ENCODE measurements at regions not wholly inside any gene's neighbourhood (a gene's known extent, or its start where the extent isn't known, plus 50 kb on each side); places are given as distances from the start of the nearest gene placed in this dataset.

DNA sequence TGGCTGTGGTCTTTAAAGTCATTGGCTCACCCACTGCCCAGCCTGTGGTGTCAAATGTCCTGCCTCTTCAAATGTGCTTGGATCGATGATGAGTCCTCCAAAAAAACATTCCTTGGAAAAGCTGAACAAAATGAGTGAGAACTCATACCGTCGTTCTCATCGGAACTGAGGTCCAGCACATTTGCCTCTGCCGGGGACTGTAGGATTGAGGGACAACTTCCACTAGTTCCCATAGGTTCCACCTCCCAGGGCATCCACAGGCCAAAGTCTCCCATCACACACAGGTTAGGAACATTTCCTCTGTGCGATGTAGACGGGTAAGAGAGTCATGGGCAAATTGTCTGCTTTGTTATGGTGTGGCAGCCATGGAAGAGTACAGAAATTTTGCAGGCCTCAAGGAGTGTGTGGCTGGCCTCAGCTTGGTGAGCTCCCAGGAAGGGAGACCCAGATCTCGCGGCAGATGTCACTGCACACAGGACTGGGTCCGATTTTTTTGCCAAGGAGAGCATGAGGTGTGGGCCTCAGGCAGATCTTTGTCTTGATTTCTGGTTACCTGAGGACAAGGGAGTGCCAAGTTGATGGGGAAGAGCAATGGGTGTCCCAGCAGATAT is 115.7 kb downstream of the SNRPN start:
- Histone ChIP-seq H3K4me3 (ENCODE audit: low read length) (peak overlapping the region; percentile 70), H3K9ac (ENCODE audit: low read length) (no peak overlapping the region), H3K9me3 (ENCODE audit: control insufficient read depth, low read length) (peaks cover 100% of the 10 kb centered on the region), H3K4me1 (ENCODE audit: control insufficient read depth, insufficient read depth, low read length) (no peaks in the 10 kb centered on the region), H3K27me3 (replicated peaks; ENCODE audit: control insufficient read depth, insufficient read depth, low read length) (no peaks in the 10 kb centered on the region), H3K36me3 (ENCODE audit: control insufficient read depth, insufficient read depth, low read length, severe bottlenecking) (peaks cover 100% of the 10 kb centered on the region)
- DNase-seq (ENCODE audit: low read depth), result no peak

DNA sequence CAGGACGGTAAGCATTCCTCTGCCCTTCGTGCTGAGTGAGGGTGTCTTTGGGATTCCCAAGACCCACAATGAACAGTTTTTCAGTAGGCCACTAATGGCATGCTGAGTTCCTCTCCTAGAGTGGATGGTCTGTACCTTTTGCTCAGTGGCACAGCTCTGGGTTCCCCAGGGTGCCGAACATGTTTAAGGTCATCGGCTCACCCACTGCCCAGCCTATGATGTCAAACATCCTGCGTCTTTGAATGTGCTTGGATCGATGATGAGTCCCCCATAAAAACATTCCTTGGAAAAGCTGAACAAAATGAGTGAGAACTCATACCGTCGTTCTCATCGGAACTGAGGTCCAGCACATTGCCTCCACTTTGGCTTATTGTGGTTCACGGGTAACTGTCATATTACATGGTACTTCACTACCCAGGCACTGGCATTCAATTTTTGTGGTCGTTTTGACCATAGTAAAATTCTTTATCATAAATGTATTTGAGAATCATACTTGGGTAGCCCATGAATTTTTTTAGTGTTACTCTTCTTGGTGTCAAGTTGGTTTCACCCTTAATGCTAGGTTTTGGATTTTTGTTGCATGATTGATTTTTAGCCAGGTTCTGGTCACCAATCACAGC is 118.2 kb downstream of the SNRPN start:
- Histone ChIP-seq H3K9me3 (ENCODE audit: control insufficient read depth, low read length) (peaks cover 100% of the 10 kb centered on the region), H3K27me3 (replicated peaks; ENCODE audit: control insufficient read depth, insufficient read depth, low read length) (no peaks in the 10 kb centered on the region), H3K9ac (ENCODE audit: low read length) (no peak overlapping the region), H3K4me3 (ENCODE audit: low read length) (peak overlapping the region; percentile 70), H3K4me1 (ENCODE audit: control insufficient read depth, insufficient read depth, low read length) (no peaks in the 10 kb centered on the region), H3K36me3 (ENCODE audit: control insufficient read depth, insufficient read depth, low read length, severe bottlenecking) (peaks cover 100% of the 10 kb centered on the region)
- DNase-seq (ENCODE audit: low read depth), result no peak

DNA sequence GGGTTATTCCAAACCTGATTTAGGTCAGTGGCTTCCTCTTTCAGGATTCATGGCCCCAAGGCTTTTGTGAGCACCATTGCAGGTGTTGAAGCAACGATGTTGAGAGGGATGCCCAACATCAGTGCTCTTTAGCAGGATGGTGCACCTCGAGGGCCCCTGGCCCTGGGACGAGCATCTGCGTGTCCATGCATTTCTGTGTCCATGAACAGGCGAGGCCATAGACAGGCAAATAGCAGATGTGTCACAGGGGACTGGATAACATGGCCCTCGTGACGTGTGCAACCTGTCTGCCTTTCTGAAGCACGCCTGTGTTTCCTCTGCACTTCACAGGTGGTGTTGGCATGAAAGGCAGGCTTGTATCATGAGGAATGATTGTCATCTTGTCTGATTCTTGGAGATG is 132.3 kb downstream of the SNRPN start:
- H3K4me3 ChIP-seq (ENCODE audit: low read length), result no peak overlapping the region
- H3K27me3 ChIP-seq (replicated peaks; ENCODE audit: control insufficient read depth, insufficient read depth, low read length), result no peaks in the 10 kb centered on the region
- peaks cover 97% of the 10 kb centered on the region for H3K36me3 ChIP-seq (ENCODE audit: control insufficient read depth, insufficient read depth, low read length, severe bottlenecking)
- peaks cover 99% of the 10 kb centered on the region for H3K9me3 ChIP-seq (ENCODE audit: control insufficient read depth, low read length)
- no peak for DNase-seq (ENCODE audit: low read depth)
- H3K9ac ChIP-seq (ENCODE audit: low read length), result no peak overlapping the region
- no peaks in the 10 kb centered on the region for H3K4me1 ChIP-seq (ENCODE audit: control insufficient read depth, insufficient read depth, low read length)

DNA sequence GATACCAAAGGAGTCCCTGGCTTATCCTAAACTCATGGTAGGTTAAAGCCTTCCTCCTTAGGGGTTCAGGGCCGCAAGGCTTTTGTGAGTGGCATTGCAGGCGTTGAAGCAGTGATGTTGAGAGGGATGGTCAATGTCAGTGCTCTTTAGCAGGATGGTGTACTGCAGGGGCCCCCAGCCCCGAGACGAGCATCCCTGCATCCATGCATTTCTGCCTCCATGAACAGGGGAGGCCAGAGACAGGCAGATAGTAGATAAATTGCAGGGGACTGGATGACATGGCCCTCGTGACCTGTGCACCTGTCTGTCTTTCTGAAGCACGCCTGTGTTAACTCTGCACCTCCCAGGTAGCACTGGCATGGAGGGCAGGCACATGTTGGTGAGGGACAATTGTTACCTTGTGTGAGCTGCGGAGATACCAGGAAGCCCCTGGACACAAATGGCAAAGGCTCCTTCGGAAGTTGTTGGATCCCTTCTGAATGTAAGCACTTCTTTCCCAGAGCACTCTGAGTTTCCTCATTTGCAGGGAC is 133.5 kb downstream of the SNRPN start:
- DNase-seq (ENCODE audit: low read depth), result no peak
- Histone ChIP-seq H3K4me3 (ENCODE audit: low read length) (no peak overlapping the region), H3K36me3 (ENCODE audit: control insufficient read depth, insufficient read depth, low read length, severe bottlenecking) (peaks cover 97% of the 10 kb centered on the region), H3K9me3 (ENCODE audit: control insufficient read depth, low read length) (peaks cover 99% of the 10 kb centered on the region), H3K27me3 (replicated peaks; ENCODE audit: control insufficient read depth, insufficient read depth, low read length) (no peaks in the 10 kb centered on the region), H3K9ac (ENCODE audit: low read length) (no peak overlapping the region), H3K4me1 (ENCODE audit: control insufficient read depth, insufficient read depth, low read length) (no peaks in the 10 kb centered on the region)

DNA sequence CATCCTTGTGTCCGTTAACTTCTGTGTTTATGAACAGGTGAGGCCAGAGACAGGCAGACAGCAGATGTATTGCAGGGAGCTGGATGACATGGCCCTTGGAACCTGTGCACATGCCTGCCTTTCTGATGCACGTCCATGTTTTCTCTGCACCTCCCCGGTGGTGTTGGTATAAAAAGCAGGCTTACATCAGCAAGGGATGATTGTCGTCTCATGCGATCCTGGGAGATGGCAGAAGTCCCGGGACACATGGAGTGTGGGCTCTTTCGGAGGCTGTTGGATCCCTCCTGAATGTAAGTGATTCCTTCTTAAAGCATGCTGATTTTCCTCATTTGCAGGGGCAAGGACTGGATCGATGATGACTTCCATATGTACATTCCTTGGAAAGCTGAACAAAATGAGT is 134.8 kb downstream of the SNRPN start:
- Histone ChIP-seq H3K9ac (ENCODE audit: low read length) (no peak overlapping the region), H3K36me3 (ENCODE audit: control insufficient read depth, insufficient read depth, low read length, severe bottlenecking) (peaks cover 97% of the 10 kb centered on the region), H3K4me3 (ENCODE audit: low read length) (no peak overlapping the region), H3K27me3 (replicated peaks; ENCODE audit: control insufficient read depth, insufficient read depth, low read length) (no peaks in the 10 kb centered on the region), H3K4me1 (ENCODE audit: control insufficient read depth, insufficient read depth, low read length) (no peaks in the 10 kb centered on the region), H3K9me3 (ENCODE audit: control insufficient read depth, low read length) (peaks cover 98% of the 10 kb centered on the region)
- no peak for DNase-seq (ENCODE audit: low read depth)

DNA sequence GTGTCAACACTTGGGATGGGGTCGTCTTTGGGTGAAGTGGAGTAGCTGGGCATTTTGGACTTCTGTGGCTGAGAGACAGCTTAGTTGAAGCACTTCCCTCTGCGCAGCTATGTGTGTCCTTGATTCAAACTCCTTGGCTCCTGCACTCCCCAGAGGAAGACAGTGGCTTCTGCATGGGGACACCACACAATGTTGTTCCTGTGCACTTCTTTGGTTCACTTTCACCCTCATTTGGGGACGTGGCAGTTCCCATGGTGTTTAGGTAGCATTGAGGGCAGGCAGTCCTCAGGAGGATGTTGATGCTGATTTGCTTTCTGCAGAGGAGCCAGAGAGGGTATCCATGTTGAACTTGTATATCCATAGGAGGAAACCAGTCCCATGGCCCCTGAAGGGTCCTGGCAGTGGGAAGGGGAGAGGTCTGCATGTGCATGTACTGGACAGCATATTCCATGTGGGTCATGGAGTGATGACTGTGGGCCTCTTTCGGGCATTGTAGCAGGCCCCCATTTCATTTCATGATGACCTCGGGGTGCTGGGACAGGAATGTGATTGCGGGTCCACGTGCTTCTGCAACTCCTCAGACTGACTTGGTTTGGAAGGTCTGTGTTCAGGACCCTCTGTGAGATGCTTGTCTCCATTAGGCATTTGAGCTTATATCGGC is 135.4 kb downstream of the SNRPN start:
- peaks cover 94% of the 10 kb centered on the region for H3K9me3 ChIP-seq (ENCODE audit: control insufficient read depth, low read length)
- H3K9ac ChIP-seq (ENCODE audit: low read length), result no peak overlapping the region
- H3K4me1 ChIP-seq (ENCODE audit: control insufficient read depth, insufficient read depth, low read length), result no peaks in the 10 kb centered on the region
- peaks cover 96% of the 10 kb centered on the region for H3K36me3 ChIP-seq (ENCODE audit: control insufficient read depth, insufficient read depth, low read length, severe bottlenecking)
- no peak overlapping the region for H3K4me3 ChIP-seq (ENCODE audit: low read length)
- H3K27me3 ChIP-seq (replicated peaks; ENCODE audit: control insufficient read depth, insufficient read depth, low read length), result no peaks in the 10 kb centered on the region
- no peak for DNase-seq (ENCODE audit: low read depth)

DNA sequence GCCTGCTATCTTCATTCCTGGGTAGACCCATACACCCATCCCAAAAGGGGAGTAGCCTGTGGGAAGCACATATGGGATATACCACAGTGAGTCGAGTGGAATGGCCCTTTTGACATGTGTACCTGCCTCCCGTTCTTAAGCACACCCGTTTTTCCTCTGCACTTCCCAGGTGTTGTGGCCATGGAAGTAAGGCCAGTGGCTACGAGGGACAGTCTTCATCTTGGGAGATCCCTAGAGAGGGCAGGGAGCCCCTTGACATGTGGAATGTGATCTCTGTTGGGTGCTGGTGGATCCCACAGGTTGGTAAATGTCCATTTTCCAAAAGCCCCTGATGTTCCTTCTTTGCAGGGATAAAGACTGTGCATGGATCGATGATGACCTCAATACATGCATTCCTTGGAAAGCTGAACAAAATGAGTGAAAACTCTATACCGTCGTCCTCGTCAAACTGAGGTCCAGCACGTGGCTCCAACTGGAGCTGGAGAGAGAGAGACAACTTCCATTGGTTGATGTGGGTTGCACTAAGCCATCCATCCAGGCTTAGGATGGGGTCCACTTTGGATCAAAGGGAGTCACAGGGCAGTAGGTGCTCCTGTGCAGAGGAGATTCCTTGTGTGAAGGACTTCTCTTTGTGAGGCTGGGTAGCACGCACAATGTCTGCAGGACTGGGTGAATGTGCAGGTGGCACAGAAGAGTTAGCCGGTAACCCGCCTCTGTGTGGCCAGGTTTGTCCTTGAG is 136.8 kb downstream of the SNRPN start:
- no peak for DNase-seq (ENCODE audit: low read depth)
- Histone ChIP-seq H3K27me3 (replicated peaks; ENCODE audit: control insufficient read depth, insufficient read depth, low read length) (no peaks in the 10 kb centered on the region), H3K4me3 (ENCODE audit: low read length) (no peak overlapping the region), H3K9me3 (ENCODE audit: control insufficient read depth, low read length) (peaks cover 92% of the 10 kb centered on the region), H3K9ac (ENCODE audit: low read length) (no peak overlapping the region), H3K4me1 (ENCODE audit: control insufficient read depth, insufficient read depth, low read length) (no peaks in the 10 kb centered on the region), H3K36me3 (ENCODE audit: control insufficient read depth, insufficient read depth, low read length, severe bottlenecking) (peaks cover 95% of the 10 kb centered on the region)

DNA sequence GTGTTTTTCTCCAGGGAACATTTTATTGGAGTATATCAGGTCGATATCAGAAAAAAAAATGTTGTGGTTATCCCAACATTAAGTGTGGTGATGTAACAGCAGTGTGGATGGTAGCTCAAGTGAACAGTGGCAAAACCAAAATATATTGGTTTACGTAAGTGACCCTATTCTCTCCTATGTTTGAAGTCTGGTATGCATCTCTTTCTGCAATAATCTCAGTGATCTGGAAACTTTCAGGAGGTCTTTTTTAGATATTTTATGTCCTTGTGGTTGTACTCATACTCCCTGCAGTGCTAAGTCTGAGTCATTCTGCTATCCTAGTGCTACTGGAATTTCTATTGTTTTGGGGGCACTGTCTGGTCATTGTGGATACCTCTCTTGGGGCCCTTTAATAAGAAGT is 137.9 kb downstream of the SNRPN start:
- Histone ChIP-seq H3K27me3 (replicated peaks; ENCODE audit: control insufficient read depth, insufficient read depth, low read length) (no peaks in the 10 kb centered on the region), H3K4me3 (ENCODE audit: low read length) (no peak overlapping the region), H3K9ac (ENCODE audit: low read length) (no peak overlapping the region), H3K4me1 (ENCODE audit: control insufficient read depth, insufficient read depth, low read length) (no peaks in the 10 kb centered on the region), H3K36me3 (ENCODE audit: control insufficient read depth, insufficient read depth, low read length, severe bottlenecking) (peaks cover 94% of the 10 kb centered on the region), H3K9me3 (ENCODE audit: control insufficient read depth, low read length) (peaks cover 92% of the 10 kb centered on the region)
- no peak for DNase-seq (ENCODE audit: low read depth)

DNA sequence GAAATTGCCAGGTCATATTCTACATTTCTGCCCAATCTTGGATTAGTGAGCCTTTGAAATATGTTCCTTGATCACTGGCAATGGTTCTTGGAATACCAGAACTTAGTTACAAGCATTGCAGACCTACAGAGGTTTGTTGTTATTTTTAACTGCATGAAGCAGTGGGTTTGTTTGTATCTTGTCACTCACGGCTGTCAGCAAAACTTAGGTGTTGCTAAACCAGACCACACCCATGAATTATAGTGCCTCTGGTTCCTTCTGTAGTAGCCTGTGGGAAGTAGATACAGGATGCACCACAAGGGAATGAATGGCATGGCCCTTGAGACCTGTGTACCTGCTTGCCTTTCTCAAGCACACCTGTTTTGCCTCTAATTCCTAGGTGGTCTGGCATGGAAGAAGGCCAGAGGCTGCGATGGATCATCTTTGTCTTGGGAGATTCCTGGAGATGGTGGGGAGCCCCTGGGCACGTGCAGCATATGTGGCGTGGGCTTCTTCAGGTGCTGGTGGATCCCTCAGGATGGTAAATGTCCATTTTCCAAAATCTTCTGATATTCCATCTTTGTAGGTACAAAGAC is 138.8 kb downstream of the SNRPN start:
- Histone ChIP-seq H3K36me3 (ENCODE audit: control insufficient read depth, insufficient read depth, low read length, severe bottlenecking) (peaks cover 95% of the 10 kb centered on the region), H3K9ac (ENCODE audit: low read length) (no peak overlapping the region), H3K4me3 (ENCODE audit: low read length) (no peak overlapping the region), H3K9me3 (ENCODE audit: control insufficient read depth, low read length) (peaks cover 90% of the 10 kb centered on the region), H3K4me1 (ENCODE audit: control insufficient read depth, insufficient read depth, low read length) (no peaks in the 10 kb centered on the region), H3K27me3 (replicated peaks; ENCODE audit: control insufficient read depth, insufficient read depth, low read length) (no peaks in the 10 kb centered on the region)
- no peak for DNase-seq (ENCODE audit: low read depth)

DNA sequence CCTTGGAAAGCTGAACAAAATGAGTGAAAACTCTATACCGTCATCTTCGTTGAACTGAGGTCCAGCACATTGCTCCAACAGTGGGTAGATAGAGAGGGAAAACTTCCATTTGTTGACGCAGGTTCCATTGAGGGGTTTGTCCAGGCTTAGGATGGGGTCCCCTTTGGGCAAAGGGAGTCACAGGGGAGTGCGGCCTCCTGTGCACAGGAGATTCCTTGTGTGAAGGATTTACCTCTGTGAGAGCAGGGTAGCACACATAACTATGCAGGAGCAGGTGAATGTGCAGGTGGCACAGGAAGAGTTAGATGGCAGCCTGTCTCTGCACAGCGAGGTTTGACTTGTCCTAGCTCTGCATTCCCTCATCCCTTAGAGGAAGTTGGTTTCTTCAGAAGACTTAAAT is 139.3 kb downstream of the SNRPN start:
- H3K4me1 ChIP-seq (ENCODE audit: control insufficient read depth, insufficient read depth, low read length), result no peaks in the 10 kb centered on the region
- no peak for DNase-seq (ENCODE audit: low read depth)
- H3K9ac ChIP-seq (ENCODE audit: low read length), result no peak overlapping the region
- peaks cover 97% of the 10 kb centered on the region for H3K36me3 ChIP-seq (ENCODE audit: control insufficient read depth, insufficient read depth, low read length, severe bottlenecking)
- no peaks in the 10 kb centered on the region for H3K27me3 ChIP-seq (replicated peaks; ENCODE audit: control insufficient read depth, insufficient read depth, low read length)
- H3K9me3 ChIP-seq (ENCODE audit: control insufficient read depth, low read length), result peaks cover 90% of the 10 kb centered on the region
- H3K4me3 ChIP-seq (ENCODE audit: low read length), result no peak overlapping the region

DNA sequence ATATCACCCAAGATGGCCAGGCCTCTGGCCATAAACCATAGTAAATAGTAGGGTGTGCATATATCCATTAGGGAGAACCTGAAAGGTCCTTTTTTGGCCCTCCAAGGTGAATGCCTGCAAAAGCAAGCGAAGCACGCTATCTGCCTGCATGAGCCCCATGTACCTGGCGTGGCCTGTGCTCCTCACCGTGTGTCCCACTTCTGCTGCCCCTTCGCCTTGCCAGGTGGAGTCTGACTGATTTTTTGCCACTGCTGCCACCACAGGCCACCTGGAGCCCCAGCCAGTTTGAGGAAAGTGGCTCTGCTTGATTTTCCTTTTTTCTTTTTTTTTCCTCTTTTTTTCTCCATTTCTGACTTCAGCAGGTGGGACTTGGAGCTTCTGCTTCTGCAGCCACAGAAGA is 139.7 kb downstream of the SNRPN start:
- DNase-seq (ENCODE audit: low read depth), result no peak
- no peaks in the 10 kb centered on the region for H3K27me3 ChIP-seq (replicated peaks; ENCODE audit: control insufficient read depth, insufficient read depth, low read length)
- no peaks in the 10 kb centered on the region for H3K4me1 ChIP-seq (ENCODE audit: control insufficient read depth, insufficient read depth, low read length)
- H3K9ac ChIP-seq (ENCODE audit: low read length), result no peak overlapping the region
- H3K9me3 ChIP-seq (ENCODE audit: control insufficient read depth, low read length), result peaks cover 90% of the 10 kb centered on the region
- no peak overlapping the region for H3K4me3 ChIP-seq (ENCODE audit: low read length)
- H3K36me3 ChIP-seq (ENCODE audit: control insufficient read depth, insufficient read depth, low read length, severe bottlenecking), result peaks cover 97% of the 10 kb centered on the region
